ENCODE measurements at regions not wholly inside any gene's neighbourhood (a gene's known extent, or its start where the extent isn't known, plus 50 kb on each side); places are given as distances from the start of the nearest gene placed in this dataset.
A peak's percentile ranks its signal among the peaks of the same experiment; 100 is the strongest.

GRCh38 chr1:222347627-222348026 lies 200.3 kb downstream of the HHIPL2 start:
- H3K27me3 Mint-ChIP-seq = no peaks in the 10 kb centered on the region

GRCh38 chr1:222346955-222347354 lies 200.9 kb downstream of the HHIPL2 start:
- DNase-seq (no peak), ATAC-seq (no peak)
- Mint-ChIP-seq H3K4me3 (no peak overlapping the region), H3K27me3 (no peaks in the 10 kb centered on the region), H3K9me3 (peaks cover 7 to 14% of the 10 kb centered on the region in 2 donors), H3K4me1 (no peaks in the 10 kb centered on the region), H3K27ac (no peak overlapping the region)

More at GRCh38 chr1:222347627-222348026, 200.3 kb downstream of the HHIPL2 start:
- Mint-ChIP-seq H3K4me1 (no peaks in the 10 kb centered on the region), H3K9me3 (peaks cover 7 to 14% of the 10 kb centered on the region in 2 donors), H3K4me3 (no peak overlapping the region), H3K27ac (no peak overlapping the region)
- no peak for DNase-seq
- ATAC-seq = no peak

GRCh38 chr1:222339376-222339947 lies 208.4 kb downstream of the HHIPL2 start:
- no peak for DNase-seq
- Mint-ChIP-seq H3K27ac (no peak overlapping the region), H3K4me3 (no peak overlapping the region), H3K4me1 (no peaks in the 10 kb centered on the region), H3K27me3 (no peaks in the 10 kb centered on the region), H3K9me3 (no peaks in the 10 kb centered on the region)
- no peak for ATAC-seq

GRCh38 chr1:222335586-222335985 lies 212.3 kb downstream of the HHIPL2 start:
- no peak overlapping the region for H3K4me3 Mint-ChIP-seq
- ATAC-seq (no peak), DNase-seq (no peak)
- H3K4me1 Mint-ChIP-seq = no peaks in the 10 kb centered on the region
- no peaks in the 10 kb centered on the region for H3K9me3 Mint-ChIP-seq
- no peaks in the 10 kb centered on the region for H3K27me3 Mint-ChIP-seq
- no peak overlapping the region for H3K27ac Mint-ChIP-seq

- Mint-ChIP-seq H3K4me1 (no peaks in the 10 kb centered on the region), H3K27ac (no peak overlapping the region), H3K27me3 (no peaks in the 10 kb centered on the region), H3K9me3 (no peaks in the 10 kb centered on the region), H3K4me3 (no peak overlapping the region)
- no peak for DNase-seq
- ATAC-seq = peak; percentile 80
These were observed 213.8 kb downstream of the HHIPL2 start for GRCh38 chr1:222334026-222334680.

GRCh38 chr1:222331765-222332164 lies 216.1 kb downstream of the HHIPL2 start:
- Mint-ChIP-seq H3K9me3 (no peaks in the 10 kb centered on the region), H3K4me1 (no peaks in the 10 kb centered on the region), H3K27ac (no peak overlapping the region), H3K27me3 (no peaks in the 10 kb centered on the region), H3K4me3 (no peak overlapping the region)
- DNase-seq = no peak
- no peak for ATAC-seq

GRCh38 chr1:222331340-222331739 lies 216.6 kb downstream of the HHIPL2 start:
- DNase-seq (no peak), ATAC-seq (no peak)
- no peak overlapping the region for H3K4me3 Mint-ChIP-seq
- no peaks in the 10 kb centered on the region for H3K4me1 Mint-ChIP-seq
- no peak overlapping the region for H3K27ac Mint-ChIP-seq
- no peaks in the 10 kb centered on the region for H3K9me3 Mint-ChIP-seq
- H3K27me3 Mint-ChIP-seq = no peaks in the 10 kb centered on the region

- DNase-seq = no peak
- no peak overlapping the region for H3K4me3 Mint-ChIP-seq
- H3K9me3 Mint-ChIP-seq = peaks cover 0 to 4% of the 10 kb centered on the region in 2 donors
- no peak overlapping the region for H3K27ac Mint-ChIP-seq
- H3K27me3 Mint-ChIP-seq = no peaks in the 10 kb centered on the region
- no peaks in the 10 kb centered on the region for H3K4me1 Mint-ChIP-seq
- no peak for ATAC-seq
These were observed 218.3 kb downstream of the HHIPL2 start for GRCh38 chr1:222329493-222330045.

- DNase-seq (no peak), ATAC-seq (no peak)
- Mint-ChIP-seq H3K27ac (no peak overlapping the region), H3K4me3 (no peak overlapping the region), H3K27me3 (no peaks in the 10 kb centered on the region), H3K9me3 (peaks cover 0 to 4% of the 10 kb centered on the region in 2 donors), H3K4me1 (no peaks in the 10 kb centered on the region)
These were observed 221.2 kb downstream of the HHIPL2 start for GRCh38 chr1:222326710-222327036.

- H3K4me3 Mint-ChIP-seq = no peak overlapping the region
- no peak for DNase-seq
- H3K9me3 Mint-ChIP-seq = peaks cover 0 to 4% of the 10 kb centered on the region in 2 donors
- no peak overlapping the region for H3K27ac Mint-ChIP-seq
- no peaks in the 10 kb centered on the region for H3K4me1 Mint-ChIP-seq
- peak; percentile 31 for ATAC-seq
- no peaks in the 10 kb centered on the region for H3K27me3 Mint-ChIP-seq
These were observed 221.7 kb downstream of the HHIPL2 start for GRCh38 chr1:222326006-222326709.

- Mint-ChIP-seq H3K4me1 (no peaks in the 10 kb centered on the region), H3K4me3 (no peak overlapping the region), H3K27me3 (no peaks in the 10 kb centered on the region), H3K9me3 (peaks cover 0 to 4% of the 10 kb centered on the region in 2 donors), H3K27ac (no peak overlapping the region)
- ATAC-seq = no peak
- DNase-seq = no peak
These were observed 222.4 kb downstream of the HHIPL2 start for GRCh38 chr1:222325506-222325905.

GRCh38 chr1:222314839-222315238 lies 233.1 kb downstream of the HHIPL2 start:
- Mint-ChIP-seq H3K4me3 (no peak overlapping the region), H3K27me3 (no peaks in the 10 kb centered on the region), H3K27ac (no peak overlapping the region), H3K9me3 (no peaks in the 10 kb centered on the region), H3K4me1 (peaks cover 7% of the 10 kb centered on the region)
- ATAC-seq (no peak), DNase-seq (no peak)

GRCh38 chr1:222310836-222311235 lies 237.1 kb downstream of the HHIPL2 start:
- H3K9me3 Mint-ChIP-seq = no peaks in the 10 kb centered on the region
- DNase-seq (no peak), ATAC-seq (peak; percentile 56)
- no peaks in the 10 kb centered on the region for H3K27me3 Mint-ChIP-seq
- H3K4me1 Mint-ChIP-seq = peaks cover 7% of the 10 kb centered on the region
- H3K4me3 Mint-ChIP-seq = no peak overlapping the region
- no peak overlapping the region for H3K27ac Mint-ChIP-seq

GRCh38 chr1:222307621-222308020 lies 240.3 kb downstream of the HHIPL2 start:
- H3K27ac Mint-ChIP-seq = no peak overlapping the region
- ATAC-seq = no peak
- no peaks in the 10 kb centered on the region for H3K9me3 Mint-ChIP-seq
- H3K4me3 Mint-ChIP-seq = no peak overlapping the region
- no peak for DNase-seq
- no peaks in the 10 kb centered on the region for H3K27me3 Mint-ChIP-seq
- H3K4me1 Mint-ChIP-seq = no peaks in the 10 kb centered on the region

- Mint-ChIP-seq H3K9me3 (no peaks in the 10 kb centered on the region), H3K4me3 (no peak overlapping the region), H3K27ac (no peak overlapping the region), H3K4me1 (no peaks in the 10 kb centered on the region), H3K27me3 (no peaks in the 10 kb centered on the region)
- no peak for DNase-seq
- no peak for ATAC-seq
These were observed 241.4 kb downstream of the HHIPL2 start for GRCh38 chr1:222306512-222306911.

- Mint-ChIP-seq H3K27ac (no peak overlapping the region), H3K27me3 (no peaks in the 10 kb centered on the region)
- ATAC-seq = no peak
These were observed 241.9 kb downstream of the HHIPL2 start for GRCh38 chr1:222306011-222306410.

More at GRCh38 chr1:222306011-222306410, 241.9 kb downstream of the HHIPL2 start:
- no peak for DNase-seq
- Mint-ChIP-seq H3K4me1 (no peaks in the 10 kb centered on the region), H3K4me3 (no peak overlapping the region), H3K9me3 (no peaks in the 10 kb centered on the region)
